H1 (cell line): ENCODE measurements at regions not wholly inside any gene's neighbourhood (a gene's known extent, or its start where the extent isn't known, plus 50 kb on each side); places are given as distances from the start of the nearest gene placed in this dataset.

ENCODE experiments used
- CTCF ChIA-PET: fragments of 300-600 bp; sonication (Branson Sonifier 250); formaldehyde crosslinking; loops from one replicate; lab custom pipeline; 2021; ENCODE audit not compliant: partially characterized antibody; lab: Charles Lee
- POLR2A ChIA-PET: fragments of 300-600 bp; sonication (Branson Sonifier 250); formaldehyde crosslinking; loops from one replicate; lab custom pipeline; 2021; ENCODE audit warnings: inconsistent platforms; ENCODE audit not compliant: partially characterized antibody; lab: Charles Lee
- DNase-seq, 2 experiments: peaks; one replicate each; pipeline versions ENCODE4 v3.0.0 to v3.0.0-alpha.2; 2010 to 2022; ENCODE audit warnings: low spot score in 2 of 2, low read depth in 1 of 2, mixed read lengths in 1 of 2
- FAIRE-seq: peaks from 2 replicates; lab custom pipeline; 2011; peaks lifted over from hg19 to GRCh38; lab: Jason Lieb, UNC
- H2AFZ ChIP-seq: 2 replicates; pipeline ENCODE4 v1.8.1; 2012; ENCODE audit warnings: low read length, inconsistent platforms
- H2AK5ac ChIP-seq: 2 replicates; pipeline ENCODE4 v1.6.1; 2013; ENCODE audit warnings: low read depth, low read length
- H2BK120ac ChIP-seq: replicated peaks from 2 replicates; pipeline ENCODE3; 2013; ENCODE audit warnings: low read depth, low read length, inconsistent platforms
- H2BK12ac ChIP-seq: 2 replicates; pipeline ENCODE4 v1.6.1; 2013; ENCODE audit warnings: low read depth, low read length
- H2BK15ac ChIP-seq: 2 replicates; pipeline ENCODE4 v1.6.1; 2013; ENCODE audit warnings: low read length
- H2BK20ac ChIP-seq: 2 replicates; pipeline ENCODE4 v1.6.1; 2013; ENCODE audit warnings: low read length
- H2BK5ac ChIP-seq: 2 replicates; pipeline ENCODE4 v1.6.1; 2013; ENCODE audit warnings: low read depth, low read length
- H3K14ac ChIP-seq: 2 replicates; pipeline ENCODE4 v1.6.1; 2013; ENCODE audit warnings: inconsistent platforms; ENCODE audit not compliant: insufficient read length
- H3K18ac ChIP-seq: 2 replicates; pipeline ENCODE4 v1.6.1; 2013; ENCODE audit warnings: low read length; ENCODE audit errors: extremely low read depth
- H3K23ac ChIP-seq: 2 replicates; pipeline ENCODE4 v1.6.1; 2013; ENCODE audit warnings: inconsistent platforms; ENCODE audit not compliant: insufficient read length
- H3K23me2 ChIP-seq: 2 replicates; pipeline ENCODE4 v1.6.1; 2013; ENCODE audit warnings: low read depth, low read length
- H3K27ac ChIP-seq: 2 replicates; pipeline ENCODE4 v1.6.1; 2011; ENCODE audit warnings: low read depth, low read length, inconsistent platforms
- H3K27me3 ChIP-seq, 4 experiments: replicated peaks in 1 of 4; 1 replicate in 1 of 4; 2 replicates in 3 of 4; pipeline versions ENCODE4 v1.6.1 to v1.8.1; 2011 to 2013; ENCODE audit warnings: low read length in 3 of 4, mild to moderate bottlenecking in 3 of 4, inconsistent platforms in 2 of 4, mixed read lengths in 2 of 4, moderate library complexity in 1 of 4; ENCODE audit not compliant: control insufficient read depth in 3 of 4, insufficient read depth in 3 of 4; ENCODE audit errors: extremely low read depth in 1 of 4
- H3K36me3 ChIP-seq, 4 experiments: 2 replicates each; pipeline versions ENCODE4 v1.6.1 to v1.8.1; 2011 to 2013; ENCODE audit warnings: mild to moderate bottlenecking in 4 of 4, low read length in 3 of 4, moderate library complexity in 2 of 4, control low read depth in 1 of 4, inconsistent platforms in 1 of 4; ENCODE audit not compliant: insufficient read depth in 4 of 4, control insufficient read depth in 2 of 4
- H3K4ac ChIP-seq: replicated peaks from 2 replicates; pipeline ENCODE3; 2013; ENCODE audit warnings: low read length, low read depth, mixed read lengths, inconsistent platforms; ENCODE audit not compliant: insufficient read length
- H3K4me1 ChIP-seq, 4 experiments: replicated peaks in 1 of 4; 1 replicate in 1 of 4; 2 replicates in 3 of 4; pipeline versions ENCODE4 v1.6.1 to v1.8.1; 2011 to 2013; ENCODE audit warnings: low read length in 3 of 4, inconsistent platforms in 2 of 4, mixed read lengths in 1 of 4; ENCODE audit not compliant: insufficient read depth in 4 of 4, control insufficient read depth in 3 of 4
- H3K4me2 ChIP-seq, 2 experiments: 2 replicates each; pipeline versions ENCODE4 v1.6.1 to v1.8.1; 2011 to 2013; ENCODE audit warnings: low read depth in 2 of 2, low read length in 2 of 2, control low read depth in 1 of 2, inconsistent platforms in 1 of 2, mild to moderate bottlenecking in 1 of 2; ENCODE audit not compliant: insufficient read depth in 1 of 2
- H3K4me3 ChIP-seq, 4 experiments: fragments of 200-600, 300-600 bp in 1 of 4; sonication (generic), shearing (Covaris generic), sonication (Bioruptor Twin) in 1 of 4; 2 replicates each; pipeline versions ENCODE4 v1.5.1 to v1.8.1; 2011 to 2016; ENCODE audit warnings: low read length in 4 of 4, low read depth in 3 of 4, control low read depth in 2 of 4, inconsistent platforms in 2 of 4, mild to moderate bottlenecking in 2 of 4, mixed read lengths in 1 of 4, moderate library complexity in 1 of 4; ENCODE audit not compliant: insufficient read depth in 2 of 4; ENCODE audit errors: extremely low read depth in 1 of 4
- H3K56ac ChIP-seq: replicated peaks from 2 replicates; pipeline ENCODE3; 2013; ENCODE audit warnings: low read depth, mild to moderate bottlenecking, mixed read lengths, low read length, inconsistent platforms; ENCODE audit not compliant: insufficient read length
- H3K79me1 ChIP-seq: 2 replicates; pipeline ENCODE4 v1.6.1; 2013; ENCODE audit warnings: low read depth, low read length, control low read depth
- H3K79me2 ChIP-seq, 2 experiments: 2 replicates each; pipeline versions ENCODE4 v1.6.1 to v1.8.1; 2012 to 2013; ENCODE audit warnings: low read length in 2 of 2, mild to moderate bottlenecking in 2 of 2, inconsistent platforms in 1 of 2; ENCODE audit not compliant: insufficient read depth in 2 of 2, control insufficient read depth in 1 of 2
- H3K9ac ChIP-seq, 4 experiments: replicated peaks in 1 of 4; 1 replicate in 1 of 4; 2 replicates in 3 of 4; pipeline versions ENCODE4 v1.6.1 to v1.8.1; 2011 to 2013; ENCODE audit warnings: low read depth in 3 of 4, low read length in 3 of 4, control low read depth in 2 of 4, mild to moderate bottlenecking in 2 of 4, moderate library complexity in 2 of 4, inconsistent platforms in 1 of 4; ENCODE audit errors: extremely low read depth in 1 of 4
- H3K9me3 ChIP-seq, 2 experiments: 2 replicates each; pipeline versions ENCODE4 v1.6.1 to v1.8.1; 2012 to 2013; ENCODE audit warnings: mild to moderate bottlenecking in 2 of 2, moderate library complexity in 2 of 2, control low read depth in 1 of 2, inconsistent platforms in 1 of 2, low read depth in 1 of 2, low read length in 1 of 2, mixed read lengths in 1 of 2; ENCODE audit not compliant: insufficient read depth in 2 of 2
- H4K20me1 ChIP-seq, 2 experiments: replicated peaks in 1 of 2; 2 replicates each; pipeline versions ENCODE3 to v1.8.1; 2011 to 2013; ENCODE audit warnings: inconsistent platforms in 2 of 2, low read length in 2 of 2, mild to moderate bottlenecking in 1 of 2; ENCODE audit not compliant: insufficient read depth in 2 of 2, control insufficient read depth in 1 of 2
- H4K5ac ChIP-seq: 2 replicates; pipeline ENCODE4 v1.6.1; 2013; ENCODE audit warnings: low read length, low read depth, mixed read lengths, inconsistent platforms; ENCODE audit not compliant: insufficient read length
- H4K8ac ChIP-seq: 2 replicates; pipeline ENCODE4 v1.8.0; 2013; ENCODE audit warnings: mild to moderate bottlenecking, moderate library complexity, low read length, inconsistent platforms; ENCODE audit not compliant: insufficient read depth; ENCODE audit errors: extremely low read depth
- H4K91ac ChIP-seq: replicated peaks from 2 replicates; pipeline ENCODE3; 2013; ENCODE audit warnings: low read length, mixed read lengths, inconsistent platforms; ENCODE audit not compliant: insufficient read length
- SP1 ChIP-seq: IDR thresholded peaks from 2 replicates; pipeline ENCODE4 v1.6.1; 2011; ENCODE audit warnings: low read depth, low read length
- WGBS, 2 experiments: shearing (Covaris generic) in 1 of 2; methylation state at CpG; one replicate each; pipeline versions ENCODE4 v1.1.6 to v1.1.7; 2013 to 2015; ENCODE audit warnings: low lambda C conversion rate in 2 of 2, mixed read lengths in 2 of 2, inconsistent platforms in 1 of 2, low coverage in 1 of 2, missing lambda C conversion rate in 1 of 2; ENCODE audit not compliant: insufficient replicate concordance in 2 of 2, insufficient coverage in 1 of 2, insufficient read length in 1 of 2; ENCODE audit errors: extremely low coverage in 1 of 2, missing lambda C conversion rate in 1 of 2; 5-methylcytosine and 5-hydroxymethylcytosine counted together

- Histone ChIP-seq H3K4me3 (no peak overlapping the region), H3K14ac (no peak overlapping the region), H2AK5ac (no peak overlapping the region), H3K23me2 (no peaks in the 10 kb centered on the region), H4K5ac (no peak overlapping the region), H3K27ac (no peak overlapping the region), H4K8ac (no peak overlapping the region), H3K23ac (no peak overlapping the region), H3K79me1 (no peaks in the 10 kb centered on the region), H3K36me3 (no peaks in the 10 kb centered on the region), H3K79me2 (no peaks in the 10 kb centered on the region), H3K9me3 (no peaks in the 10 kb centered on the region), H4K20me1 (no peaks in the 10 kb centered on the region), H3K27me3 (no peaks in the 10 kb centered on the region), H2BK15ac (no peak overlapping the region), H2AFZ (no peak overlapping the region), H2BK120ac (no peak overlapping the region), H2BK12ac (no peak overlapping the region), H3K4me2 (no peak overlapping the region), H2BK20ac (no peak overlapping the region), H3K18ac (no peak overlapping the region), H3K56ac (no peak overlapping the region), H3K4me1 (no peaks in the 10 kb centered on the region), H2BK5ac (no peak overlapping the region), H4K91ac (no peak overlapping the region), H3K9ac (no peak overlapping the region), H3K4ac (no peak overlapping the region)
- ChIA-PET POLR2A (no interaction called here), CTCF (no interaction called here)
- no peak for FAIRE-seq
- TF ChIP-seq SP1, result no peak
- 91% methylated on average over 2 of the region's 2 CpGs; no CpG with 5 or more reads in 1 of the 2 experiments for WGBS, 2 experiments
- DNase-seq, result no peak
Observed at GRCh38 chrX:88072339-88073030, 554.9 kb downstream of the KLHL4 start.
